ENCODE measurements at regions not wholly inside any gene's neighbourhood (a gene's known extent, or its start where the extent isn't known, plus 50 kb on each side); places are given as distances from the start of the nearest gene placed in this dataset.
"Not testable (repeated sequence)": the region's sequence is repeated elsewhere in the genome, so short reads cannot be mapped to it uniquely, and the experiment has no call there.

DNA sequence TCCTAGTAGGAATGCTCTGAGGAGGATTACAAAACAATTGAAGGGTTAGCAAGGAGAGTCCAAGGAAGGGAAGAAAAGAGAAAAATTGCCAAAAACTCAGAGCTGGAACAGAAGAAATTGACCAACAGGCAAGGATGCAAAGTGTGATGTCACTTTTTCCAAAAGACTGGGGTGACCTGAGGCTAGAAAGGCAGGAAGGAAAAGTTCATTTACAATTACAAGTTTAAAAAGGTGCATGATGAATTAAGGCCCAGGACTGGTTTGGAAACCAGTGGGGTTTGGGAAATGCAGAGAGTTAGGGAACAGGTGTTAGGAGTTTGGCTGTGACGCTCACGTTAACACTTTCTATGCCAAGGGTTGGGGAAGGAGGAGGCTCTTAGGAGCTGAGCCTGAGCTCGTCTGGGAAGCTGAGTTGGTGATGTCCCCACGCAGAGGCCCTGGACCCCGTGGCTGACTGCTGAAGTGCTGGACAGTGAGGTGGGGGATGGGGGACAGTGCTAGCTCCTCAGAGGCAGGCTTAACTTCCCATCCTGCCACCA, 92.6 kb upstream of the PODXL start:
- DNase-seq (ENCODE audit: low read depth in 1 of 2, low spot score in 1 of 2): no peak

DNA sequence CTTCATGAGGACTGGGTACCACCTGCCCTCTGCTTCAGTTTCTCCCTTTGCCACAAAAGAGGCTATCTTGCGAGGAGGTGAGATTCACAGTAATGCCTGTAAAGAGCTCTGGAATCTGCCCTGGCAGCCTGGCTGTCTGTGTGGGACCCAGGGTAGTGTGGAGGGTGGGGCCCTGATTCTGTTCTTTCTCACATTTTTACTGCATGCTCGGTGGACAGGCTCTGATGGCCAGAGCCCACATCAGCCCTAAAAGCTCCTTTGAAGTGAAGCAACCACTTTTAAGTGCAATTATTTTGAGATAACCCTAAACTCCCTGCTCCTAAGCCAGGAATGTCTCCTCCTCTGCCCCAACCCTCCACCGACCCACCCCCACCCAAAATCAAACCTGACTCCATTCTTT, 92.1 kb upstream of the PODXL start:
- no peak for DNase-seq (ENCODE audit: low read depth in 1 of 2, low spot score in 1 of 2)

DNA sequence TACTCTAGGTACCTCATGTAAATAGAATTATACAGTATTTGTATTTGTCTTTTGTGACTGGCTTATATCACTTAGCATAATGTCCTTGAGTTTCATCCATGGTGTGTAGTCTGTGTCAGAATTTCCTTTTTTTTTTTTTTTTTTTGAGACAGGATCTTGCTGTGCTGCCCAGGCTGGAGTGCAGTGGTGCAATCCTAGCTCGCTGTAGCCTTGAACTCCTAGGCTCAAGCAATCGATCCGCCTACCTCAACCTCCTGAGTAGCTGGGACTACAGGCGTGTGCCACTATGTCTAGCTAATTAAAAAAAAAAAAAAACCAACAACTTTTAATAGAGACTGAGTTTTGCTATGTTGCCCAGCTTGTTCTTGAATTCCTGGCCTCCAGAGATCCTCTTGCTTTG, 89.8 kb upstream of the PODXL start:
- no peak for DNase-seq (ENCODE audit: low read depth in 1 of 2, low spot score in 1 of 2)

DNA sequence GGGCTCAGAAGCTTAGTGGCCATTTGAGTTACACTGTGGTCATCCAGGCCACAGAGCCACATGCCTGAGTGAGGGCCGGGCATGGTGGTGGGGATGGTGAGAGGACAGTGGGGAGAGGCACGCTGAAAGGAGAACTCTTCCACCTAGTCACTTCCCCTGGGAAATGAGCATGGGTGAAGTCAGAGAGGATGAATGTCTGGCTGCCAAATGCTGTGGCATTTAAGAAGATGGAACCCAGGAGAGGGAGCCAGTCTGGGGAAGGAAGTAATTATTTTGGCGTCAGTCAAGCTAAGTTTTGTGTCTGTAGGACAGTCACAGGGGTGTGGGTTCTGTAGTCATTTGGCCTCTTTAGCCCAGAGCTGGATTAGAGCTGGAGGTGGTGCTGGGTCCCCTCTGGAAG, 86.0 kb upstream of the PODXL start:
- DNase-seq (ENCODE audit: low read depth in 1 of 2, low spot score in 1 of 2): no peak

DNA sequence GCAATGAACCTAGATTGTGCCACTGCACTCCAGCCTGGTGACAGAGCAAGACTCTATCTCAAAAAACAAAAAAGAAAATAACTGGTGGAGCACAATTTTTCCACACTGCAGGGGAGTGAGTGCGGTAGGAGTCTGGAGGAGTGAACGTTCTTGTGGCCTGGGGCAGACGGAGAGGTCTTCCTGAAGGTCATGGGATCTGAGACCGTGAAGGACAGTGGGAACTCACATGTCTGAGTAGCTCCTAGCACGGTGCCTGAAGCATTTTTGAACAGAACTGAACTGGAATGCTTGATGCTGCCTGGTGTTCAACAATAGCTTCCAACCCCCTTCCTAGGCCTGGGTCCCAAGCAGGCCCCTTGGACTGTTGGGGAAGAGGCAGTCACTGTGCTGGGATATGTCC, 84.3 kb upstream of the PODXL start:
- no peak for DNase-seq (ENCODE audit: low read depth in 1 of 2, low spot score in 1 of 2)

DNA sequence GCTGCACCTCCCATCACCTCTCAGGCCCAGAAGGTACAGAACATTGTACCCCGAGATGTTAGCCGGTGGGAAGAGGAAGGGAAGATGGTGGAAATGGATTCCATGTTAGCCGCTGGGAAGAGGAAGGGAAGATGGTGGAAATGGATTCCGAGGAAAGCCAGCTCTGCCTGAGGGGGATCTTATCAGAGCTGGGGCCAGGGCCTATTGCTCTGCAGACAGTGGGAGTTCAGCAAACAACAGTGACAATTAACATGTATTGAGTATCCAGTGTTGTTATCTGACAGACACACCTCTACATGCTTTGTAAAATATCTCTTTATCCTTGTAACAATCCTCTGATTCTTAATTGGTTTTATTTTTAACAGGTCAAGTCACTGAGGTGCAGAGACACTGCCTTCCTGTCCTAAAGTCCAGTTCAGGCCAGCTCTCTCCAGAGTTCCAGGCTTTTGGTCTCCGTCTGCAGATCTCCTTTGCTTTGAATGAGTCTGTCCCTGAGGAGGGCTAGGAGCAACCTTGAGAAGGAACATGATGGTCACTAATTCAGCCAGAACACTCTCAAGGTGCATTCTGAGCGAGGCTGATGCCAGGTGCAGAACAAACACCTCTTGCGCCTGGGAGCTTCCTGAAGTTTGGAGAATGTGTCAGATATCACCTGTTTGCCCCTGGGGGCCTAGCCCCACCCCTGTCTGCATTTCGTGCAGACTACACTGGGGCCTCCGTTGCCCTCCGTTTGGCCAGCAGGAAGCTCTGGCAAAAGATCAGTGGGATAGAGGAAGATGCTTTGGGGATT, 82.4 kb upstream of the PODXL start:
- no peak for DNase-seq (ENCODE audit: low read depth in 1 of 2, low spot score in 1 of 2)

DNA sequence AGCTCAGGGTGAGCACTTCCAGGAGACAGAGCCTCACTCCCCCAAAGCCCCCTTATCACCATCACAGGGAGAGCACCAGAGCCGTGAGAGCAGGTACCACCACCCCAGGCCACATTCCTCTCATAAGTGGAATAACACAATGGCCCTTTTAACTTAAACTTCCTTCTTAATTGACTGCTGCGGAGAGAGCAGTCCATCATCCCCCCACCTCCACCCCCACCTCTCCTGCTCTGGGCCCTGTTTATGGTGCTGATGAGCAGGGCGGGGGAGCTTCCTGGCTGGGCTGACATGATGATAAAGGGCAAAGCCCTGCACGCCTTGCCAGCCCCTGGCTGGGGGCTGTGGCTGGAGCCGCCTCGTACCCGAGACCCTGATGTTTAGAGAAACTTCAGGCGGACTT, 81.4 kb upstream of the PODXL start:
- no peak for DNase-seq (ENCODE audit: low read depth in 1 of 2, low spot score in 1 of 2)

DNA sequence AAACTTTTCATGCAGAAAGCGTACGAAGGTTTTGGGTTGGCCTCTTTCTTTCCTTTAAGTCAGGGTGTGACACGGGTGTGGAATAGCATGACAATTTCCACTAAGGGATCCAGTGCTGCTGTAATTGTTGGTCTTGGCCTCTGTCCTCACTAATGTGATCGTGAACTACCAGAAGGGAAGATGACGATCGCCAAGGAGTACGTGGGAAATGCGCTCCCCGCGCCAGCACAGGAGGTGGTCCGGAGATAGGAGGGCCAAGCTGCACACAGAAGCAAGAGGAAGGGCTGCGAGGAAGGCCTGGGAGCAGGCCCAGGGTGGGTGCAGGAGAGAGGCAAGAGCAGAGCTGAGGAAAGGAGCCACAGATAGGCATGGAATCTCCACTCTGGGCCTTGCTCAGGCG, 79.7 kb upstream of the PODXL start:
- no peak for DNase-seq (ENCODE audit: low read depth in 1 of 2, low spot score in 1 of 2)

DNA sequence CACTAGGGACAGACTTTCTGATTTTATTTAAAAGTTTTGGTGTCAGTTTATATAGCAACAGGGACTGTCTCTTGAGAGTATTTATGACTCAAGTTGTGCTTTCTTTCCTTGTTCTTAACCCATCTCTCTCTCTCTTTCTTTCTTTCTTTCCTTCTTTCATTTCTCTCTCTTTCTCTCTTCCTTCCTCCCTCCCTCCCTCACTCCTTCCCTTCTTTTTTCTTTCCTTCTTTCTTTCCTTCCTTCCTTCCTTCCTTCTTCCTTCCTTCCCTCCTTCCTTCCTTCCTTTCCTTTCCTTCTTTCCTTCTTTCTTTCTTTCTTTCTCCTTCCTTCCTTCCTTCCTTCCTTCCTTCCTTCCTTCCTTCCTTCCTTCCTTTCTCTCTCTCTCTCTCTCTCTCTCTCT, 77.8 kb upstream of the PODXL start:
- DNase-seq (ENCODE audit: low read depth in 1 of 2, low spot score in 1 of 2): not testable (repeated sequence)

DNA sequence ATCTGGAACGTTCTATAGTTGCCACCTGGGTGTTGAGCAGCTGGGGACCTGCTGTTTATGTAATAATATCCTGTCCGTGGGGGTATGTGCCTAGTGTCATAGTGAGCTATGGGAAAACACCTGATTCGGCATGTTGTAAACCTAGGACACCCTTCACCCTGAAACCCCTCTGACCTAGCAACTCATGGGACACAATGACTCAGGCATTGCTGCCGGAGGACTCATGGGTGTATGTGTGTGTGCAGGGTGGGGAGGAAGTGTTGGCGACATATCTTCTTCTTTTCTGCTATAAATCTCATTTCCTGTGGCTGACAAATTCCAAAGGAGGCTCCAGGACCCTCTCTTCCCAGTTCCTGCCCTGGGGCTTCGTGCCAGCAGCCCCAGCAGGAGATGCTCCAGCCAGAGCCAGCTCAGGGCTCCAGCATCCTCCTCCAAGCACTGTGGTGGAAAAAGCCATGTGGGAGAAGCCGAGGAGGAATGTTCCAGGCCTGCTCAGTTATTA, 77.0 kb upstream of the PODXL start:
- DNase-seq (ENCODE audit: low read depth in 1 of 2, low spot score in 1 of 2): no peak

DNA sequence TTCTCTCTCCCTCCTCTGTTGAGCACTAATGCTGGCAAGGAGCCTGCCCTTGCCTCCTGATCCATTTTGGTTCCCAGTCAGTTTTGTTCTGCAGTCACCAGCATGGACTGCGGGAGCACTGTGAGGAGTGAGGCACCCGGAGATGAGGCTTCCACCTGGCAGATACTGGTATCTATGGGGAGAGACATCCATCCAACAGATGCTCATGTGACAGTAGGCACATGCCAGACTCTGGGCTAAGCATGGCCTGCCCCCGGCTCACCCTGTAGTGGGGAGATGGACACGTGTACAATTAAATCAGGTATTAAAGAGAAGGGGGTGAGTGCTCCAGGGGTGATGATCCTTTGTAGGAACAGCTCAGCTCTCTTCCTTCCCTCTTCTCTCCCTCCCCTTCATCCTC, 74.0 kb upstream of the PODXL start:
- DNase-seq (ENCODE audit: low read depth in 1 of 2, low spot score in 1 of 2): no peak

DNA sequence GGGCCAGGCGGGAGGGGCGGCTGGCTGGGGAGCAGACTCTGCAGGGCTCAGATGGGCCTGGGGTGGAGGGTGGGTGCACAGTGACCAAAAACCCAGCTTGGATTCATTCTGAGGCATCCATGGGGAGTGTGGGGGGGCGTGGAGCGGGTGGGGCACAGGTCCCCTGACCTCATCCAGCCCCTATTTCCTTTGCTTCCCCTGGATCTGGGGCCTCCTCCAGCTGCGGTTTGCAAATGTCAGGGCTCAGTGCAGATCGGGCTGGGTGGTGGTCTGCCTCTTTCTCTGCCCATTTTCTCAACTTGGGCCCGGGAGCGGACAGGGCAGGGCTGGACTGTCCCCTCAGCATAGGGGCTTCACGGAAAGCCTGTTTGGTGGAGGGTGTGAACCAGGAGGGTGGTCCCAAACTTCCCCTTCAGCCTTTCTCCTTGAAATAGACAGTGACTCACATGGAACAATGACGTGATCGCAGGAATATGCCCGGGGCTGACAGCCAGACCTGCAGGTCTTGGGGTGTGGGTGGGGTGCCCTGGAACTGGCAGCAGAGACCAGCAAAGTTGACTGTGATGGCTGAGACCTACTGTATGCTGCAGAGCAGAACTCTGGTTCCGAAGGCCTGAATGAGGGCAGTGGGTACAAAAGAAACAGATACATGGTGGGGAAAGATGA, 72.9 kb upstream of the PODXL start:
- DNase-seq (ENCODE audit: low read depth in 1 of 2, low spot score in 1 of 2): no peak

DNA sequence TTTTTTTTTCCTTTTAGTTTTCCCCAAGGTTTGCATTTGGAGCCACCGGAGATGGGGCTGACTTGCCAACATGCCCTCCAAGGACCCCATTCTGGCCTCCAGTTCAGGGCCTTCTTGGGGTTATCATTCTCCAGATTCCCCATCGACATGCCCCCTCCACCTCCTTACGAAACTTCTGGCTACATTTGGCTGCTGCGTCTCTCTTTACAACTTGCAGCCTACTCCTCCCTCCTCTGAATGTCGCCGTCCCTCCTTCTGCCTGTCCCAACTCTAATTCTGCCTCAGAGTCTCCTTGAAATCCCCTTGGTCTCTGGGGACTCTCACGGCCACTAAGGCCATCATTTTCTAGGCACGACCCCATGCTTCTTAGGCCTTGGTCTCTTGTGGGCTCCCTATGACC, 72.2 kb upstream of the PODXL start:
- no peak for DNase-seq (ENCODE audit: low read depth in 1 of 2, low spot score in 1 of 2)

DNA sequence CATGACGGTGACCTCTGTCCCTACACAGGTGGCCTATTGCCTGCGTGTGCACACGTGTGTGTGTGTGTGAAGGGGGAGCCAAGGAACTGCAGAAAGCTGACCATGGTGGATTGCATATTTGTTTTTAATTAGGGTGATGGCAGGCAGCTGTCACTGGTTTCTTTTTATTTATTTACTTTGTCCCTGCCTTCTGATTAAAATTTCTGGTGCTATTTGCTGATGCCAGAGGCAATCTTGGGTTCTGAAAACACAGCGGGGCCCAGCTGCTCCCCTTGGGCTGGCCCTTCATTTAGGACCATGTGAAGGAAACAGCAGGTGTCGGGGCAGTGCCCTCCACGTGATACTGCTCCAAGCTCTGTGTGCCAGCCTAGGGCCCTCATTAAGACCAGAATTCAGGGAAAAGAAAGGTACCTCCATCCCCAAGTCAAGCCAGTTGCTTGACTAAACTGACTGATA, 71.3 kb upstream of the PODXL start:
- no peak for DNase-seq (ENCODE audit: low read depth in 1 of 2, low spot score in 1 of 2)

DNA sequence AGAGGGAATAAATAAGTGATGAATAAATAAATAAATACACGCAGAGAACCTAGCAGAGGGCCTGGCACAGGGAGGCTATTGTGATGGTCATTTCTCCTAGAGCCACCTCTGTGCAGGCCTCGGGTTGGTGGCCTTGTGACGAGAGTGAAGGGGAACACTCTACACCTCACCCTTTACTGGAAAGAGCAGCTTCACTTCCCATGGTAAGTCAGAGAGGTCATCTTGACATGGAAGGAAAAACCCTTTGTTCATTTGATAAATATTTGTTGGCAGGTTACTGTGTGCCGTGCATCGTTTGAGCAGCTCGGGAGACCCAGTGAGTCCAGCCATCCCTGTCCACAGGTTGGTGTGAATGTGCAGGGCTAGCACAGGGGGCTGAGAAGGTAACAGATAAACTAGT, 70.2 kb upstream of the PODXL start:
- no peak for DNase-seq (ENCODE audit: low read depth in 1 of 2, low spot score in 1 of 2)

DNA sequence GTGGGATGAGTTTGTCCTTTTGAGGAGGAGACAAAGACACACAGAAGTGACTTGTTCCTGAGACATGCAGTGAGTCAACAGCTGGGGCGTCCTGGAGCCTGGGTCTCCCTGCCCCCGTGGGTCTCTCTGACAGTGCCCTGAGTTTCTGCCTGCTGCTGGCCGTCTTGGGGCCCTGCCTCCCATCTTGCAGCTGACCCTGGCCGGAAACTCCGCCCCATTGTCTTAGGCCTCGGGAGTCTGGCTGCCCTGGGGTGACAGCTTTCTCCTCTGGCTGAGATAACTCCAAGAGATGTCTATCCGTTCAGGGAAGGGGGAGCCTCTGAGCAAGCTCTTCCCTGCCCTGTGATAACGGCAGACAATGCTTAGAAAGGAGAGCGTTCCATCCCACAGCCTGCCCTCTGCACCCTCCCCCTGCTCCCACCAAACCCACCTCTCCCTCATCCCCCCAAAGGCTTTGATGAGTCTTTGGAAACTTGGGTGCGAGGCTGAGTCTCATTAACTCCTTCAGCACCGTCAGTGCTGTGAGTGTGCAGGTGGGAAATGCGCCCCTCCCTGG, 69.5 kb upstream of the PODXL start:
- no peak for DNase-seq (ENCODE audit: low read depth in 1 of 2, low spot score in 1 of 2)

DNA sequence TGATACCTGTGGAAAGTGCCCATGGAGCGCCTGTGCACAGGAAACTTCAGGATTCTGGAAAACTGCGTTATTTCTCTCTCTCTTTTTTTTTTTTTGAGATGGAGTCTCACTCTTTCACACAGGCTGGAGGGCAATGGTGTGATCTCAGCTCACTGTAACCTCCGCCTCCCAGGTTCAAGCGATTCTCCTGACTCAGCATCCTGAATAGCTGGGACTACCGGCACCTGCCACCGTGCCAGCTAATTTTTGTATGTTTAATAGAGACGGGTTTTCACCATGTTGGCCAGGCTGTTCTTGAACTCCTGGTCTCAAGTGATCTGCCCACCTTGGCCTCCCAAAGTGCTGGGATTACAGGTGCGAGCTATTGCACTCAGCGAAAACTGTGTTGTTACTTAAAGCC, 68.9 kb upstream of the PODXL start:
- not testable (repeated sequence) for DNase-seq (ENCODE audit: low read depth in 1 of 2, low spot score in 1 of 2)

DNA sequence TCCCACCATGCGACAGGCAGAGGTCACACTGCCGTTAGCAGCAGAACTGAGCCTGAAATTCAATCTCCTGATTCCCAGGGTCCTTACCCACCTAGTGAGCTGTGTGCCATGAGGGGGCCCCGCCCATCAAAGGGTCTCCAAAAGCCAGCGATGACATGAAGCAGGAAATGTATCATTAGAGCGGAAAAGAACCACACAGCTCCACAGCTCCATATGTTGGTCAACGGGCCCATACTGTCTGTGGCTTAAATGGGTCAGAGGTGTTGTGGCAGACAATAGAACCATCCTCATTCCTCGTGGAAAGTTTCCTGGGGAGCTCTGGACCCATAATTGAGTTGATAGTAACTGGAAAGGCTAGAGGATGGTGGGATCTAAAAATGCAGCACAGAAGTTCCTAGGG, 68.1 kb upstream of the PODXL start:
- no peak for DNase-seq (ENCODE audit: low read depth in 1 of 2, low spot score in 1 of 2)

DNA sequence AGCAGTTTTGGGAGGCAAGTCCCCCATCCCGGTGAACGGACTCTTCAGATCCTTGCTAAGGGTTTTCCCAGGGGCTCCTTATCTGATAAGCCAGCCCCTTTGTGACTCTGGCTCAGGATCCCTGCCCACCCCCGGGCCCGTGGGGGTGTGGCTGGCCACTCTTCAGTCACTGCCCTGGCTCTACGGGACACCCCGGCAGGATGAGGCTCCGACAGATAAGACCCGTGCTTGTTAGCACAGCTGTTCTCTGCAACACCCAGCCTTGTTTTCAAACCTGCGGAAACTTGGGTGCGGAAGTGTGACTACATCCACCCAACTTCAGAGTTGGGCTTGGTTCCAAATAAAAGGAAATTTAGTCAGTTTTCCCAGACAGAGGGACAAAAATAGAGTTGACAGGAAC, 66.7 kb upstream of the PODXL start:
- DNase-seq (ENCODE audit: low read depth in 1 of 2, low spot score in 1 of 2): no peak

DNA sequence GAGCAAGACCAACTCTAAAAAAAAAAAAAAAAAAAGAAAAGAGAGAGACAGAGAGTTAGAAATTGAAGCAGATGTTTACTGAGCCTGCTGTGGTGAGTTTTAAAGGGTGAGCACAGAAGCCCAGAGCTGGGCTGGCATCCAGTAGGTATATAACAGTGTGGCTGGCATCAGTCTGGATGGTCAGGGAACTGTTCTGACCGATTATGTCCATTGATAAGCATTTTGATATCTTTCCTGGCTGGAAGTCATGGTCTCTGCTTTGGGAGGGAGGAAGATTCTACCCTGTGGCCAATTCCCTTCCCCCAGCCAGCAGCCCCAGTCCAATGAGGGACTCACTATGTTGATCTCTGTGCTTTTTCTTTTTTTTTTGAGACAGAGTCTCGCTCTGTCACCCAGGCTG, 65.2 kb upstream of the PODXL start:
- DNase-seq (ENCODE audit: low read depth in 1 of 2, low spot score in 1 of 2): no peak

DNA sequence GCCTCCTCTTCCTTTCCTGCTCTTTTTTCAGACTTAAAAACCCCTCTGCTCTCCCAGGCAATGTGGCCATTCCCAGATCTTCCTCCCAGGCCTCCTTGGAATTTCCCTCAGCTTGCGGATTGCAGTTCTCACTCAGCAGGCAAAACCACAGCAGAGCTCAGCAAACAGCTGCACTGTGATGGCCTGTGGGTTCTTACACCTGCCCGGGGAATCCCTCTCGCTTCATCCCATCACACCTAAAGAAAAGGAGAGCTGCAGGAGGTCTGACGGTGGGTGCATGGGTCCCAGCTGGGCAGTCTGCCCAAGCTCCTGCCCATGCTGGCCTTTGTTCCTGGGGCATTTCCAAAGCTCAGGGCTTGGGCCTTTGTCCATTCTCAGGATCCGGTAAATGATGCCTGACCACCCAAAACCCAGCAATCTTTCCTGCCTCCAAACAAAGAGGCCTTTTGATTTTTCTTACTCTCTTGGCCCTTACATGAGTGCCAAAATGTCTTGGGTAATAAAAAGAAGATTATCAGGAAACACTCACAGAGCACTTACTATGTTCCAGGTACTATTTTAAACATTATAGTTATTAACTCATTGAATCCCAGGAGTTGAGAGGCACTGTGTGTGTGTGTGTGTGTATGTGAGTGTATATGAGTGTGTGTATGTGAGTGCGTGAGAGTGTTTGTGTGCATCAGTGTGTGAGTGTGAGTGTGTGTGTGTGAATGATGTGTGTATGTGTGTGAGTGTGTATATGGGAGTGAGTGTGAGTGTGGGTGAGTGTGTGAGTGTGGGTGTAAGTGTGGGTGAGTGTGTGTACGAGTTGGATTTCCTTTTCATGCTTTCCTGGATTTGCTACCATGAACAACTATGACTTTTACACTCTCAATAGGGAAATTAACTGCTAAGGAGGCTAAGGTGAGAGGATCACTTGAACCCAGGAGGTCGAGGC, 64.5 kb upstream of the PODXL start:
- no peak for DNase-seq (ENCODE audit: low read depth in 1 of 2, low spot score in 1 of 2)
